ENCODE measurements at regions not wholly inside any gene's neighbourhood (a gene's known extent, or its start where the extent isn't known, plus 50 kb on each side); places are given as distances from the start of the nearest gene placed in this dataset.

DNA sequence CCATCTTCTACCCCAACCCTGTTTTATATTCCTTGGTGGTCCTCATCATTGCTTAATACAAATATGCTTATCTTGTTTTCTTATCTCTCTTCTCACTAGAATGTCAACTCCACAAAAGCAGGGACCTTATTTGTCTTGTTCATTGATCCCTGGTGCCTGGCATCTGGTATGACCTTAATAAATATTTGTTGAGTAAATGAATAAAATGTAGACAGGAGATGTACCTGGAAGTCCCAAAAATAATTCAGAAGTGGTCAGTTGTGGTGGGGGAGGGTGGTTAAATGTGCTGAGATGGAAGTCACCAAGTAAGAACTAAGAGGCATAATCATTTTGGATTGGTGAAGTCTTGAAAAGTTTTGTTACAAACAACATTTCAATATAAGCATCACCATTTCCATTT is 214.8 kb upstream of the MPPED2 start:
- H2BK5ac ChIP-seq (ENCODE audit: low read depth, low read length, poor library complexity, severe bottlenecking), result no peak overlapping the region

More for the DNA sequence above, 214.8 kb upstream of the MPPED2 start:
- intact Hi-C loops (cut with micrococcal nuclease), result no loop called here
- Histone ChIP-seq H4K91ac (ENCODE audit: insufficient read depth, low read depth, low read length) (no peak overlapping the region), H3K9ac (ENCODE audit: low read depth, low read length) (no peak overlapping the region), H3K36me3 (ENCODE audit: control insufficient read depth, insufficient read depth, low read length) (no peaks in the 10 kb centered on the region), H4K5ac (ENCODE audit: low read depth, low read length) (no peak overlapping the region), H2AFZ (replicated peaks; ENCODE audit: low read length, poor library complexity) (no peak overlapping the region), H3K27ac (ENCODE audit: insufficient read depth, low read length) (no peak overlapping the region), H3K14ac (replicated peaks; ENCODE audit: low read depth, low read length) (no peak overlapping the region), H2BK15ac (ENCODE audit: low read depth, low read length) (no peak overlapping the region), H3K18ac (ENCODE audit: low read depth, low read length) (no peak overlapping the region), H2AK9ac (replicated peaks; ENCODE audit: low read depth, low read length, poor library complexity) (no peak overlapping the region), H3K23ac (ENCODE audit: low read depth, low read length) (no peak overlapping the region), H2AK5ac (ENCODE audit: low read depth, low read length) (no peak overlapping the region), H3K4me1 (ENCODE audit: control insufficient read depth, insufficient read depth, low read length) (no peaks in the 10 kb centered on the region), H2BK120ac (ENCODE audit: low read depth, low read length) (no peak overlapping the region), H3K4me2 (ENCODE audit: low read depth, low read length) (no peak overlapping the region), H3K56ac (ENCODE audit: extremely low read depth, insufficient read depth, low read length) (no peak overlapping the region), H3K79me1 (ENCODE audit: low read depth in 1 of 2, low read length in 2 of 2) (no peaks in the 10 kb centered on the region), H4K20me1 (ENCODE audit: insufficient read depth, low read length) (no peaks in the 10 kb centered on the region), H3K4me3 (ENCODE audit: insufficient read depth, low read depth, low read length) (no peak overlapping the region), H4K8ac (ENCODE audit: low read depth in 2 of 2, low read length in 2 of 2) (no peak overlapping the region), H3K27me3 (ENCODE audit: control insufficient read depth, insufficient read depth, low read length) (no peaks in the 10 kb centered on the region), H3K4ac (ENCODE audit: low read depth, low read length) (no peak overlapping the region), H3K9me1 (ENCODE audit: insufficient read depth, low read length) (no peaks in the 10 kb centered on the region), H2BK20ac (ENCODE audit: low read depth, low read length) (no peak overlapping the region), H3K9me3 (ENCODE audit: control insufficient read depth, insufficient read depth, low read length) (no peaks in the 10 kb centered on the region)
- BruUV-seq (replicated peaks), result no TSS peak
- TF ChIP-seq BHLHE40 (IDR thresholded peaks at IDR 0.05; ENCODE audit: low read depth, low read length) (no peak), RCOR1 (IDR thresholded peaks at IDR 0.05; ENCODE audit: insufficient replicate concordance, low read length) (no peak), MXI1 (IDR thresholded peaks at IDR 0.05; ENCODE audit: borderline replicate concordance, low read depth, low read length) (no peak), MAFK (IDR thresholded peaks at IDR 0.05; ENCODE audit: low read depth, low read length) (no peak), CHD1 (IDR thresholded peaks at IDR 0.05; ENCODE audit: low read depth, low read length) (no peak)
- no peak for DNase-seq
- ATAC-seq (ENCODE audit: low read depth), result no peak
- ChIA-PET CTCF (no interaction called here), POLR2A (ENCODE audit: unreplicated experiment) (no interaction called here)
- dilution Hi-C loops (cut with HindIII; ENCODE audit: low sequenced_read_pairs, unreplicated experiment), result no loop called here
- in situ Hi-C loops (cut with MboI; ENCODE audit: low sequenced_read_pairs), result no loop called here
